HCT116 (cell line): ENCODE measurements at regions not wholly inside any gene's neighbourhood (a gene's known extent, or its start where the extent isn't known, plus 50 kb on each side); places are given as distances from the start of the nearest gene placed in this dataset.

Source experiments
- ATAC-seq: fragments of 200-7000 bp; cut with Tn5 transposase; 2 replicates; pipeline ENCODE4 v1.9.1; 2020; ENCODE audit warnings: mild to moderate bottlenecking, moderate library complexity
- BruUV-seq: library from RNA; stranded (reverse); fragments of 400-500 nt; replicated peaks from 2 replicates; lab custom pipeline; 2021; lab: Mats Ljungman, UMichigan
- CTCF ChIA-PET: fragments of 300-600 bp; sonication (Branson Sonifier 250); formaldehyde crosslinking; loops from one replicate; lab custom pipeline; 2021; ENCODE audit warnings: antibody characterized with exemption; lab: Charles Lee
- POLR2A ChIA-PET: fragments of 300-600, 350-600 bp; sonication (Branson Sonifier 250); formaldehyde crosslinking; loops from one replicate; lab custom pipeline; 2021; ENCODE audit warnings: antibody characterized with exemption; lab: Charles Lee
- RAD21 ChIA-PET, 2 experiments: fragments of 300-600 bp; sonication (Branson Sonifier 250); formaldehyde crosslinking; loops; one replicate each; lab custom pipeline; 2023; ENCODE audit warnings: low total read pairs in 2 of 2; ENCODE audit not compliant: uncharacterized antibody in 2 of 2, unreplicated experiment in 2 of 2, low non-redundant PET in 1 of 2; lab: Charles Lee
- DNase-seq: peaks from one replicate; pipeline ENCODE4 v3.0.0-alpha.2; 2010; ENCODE audit warnings: low read depth, low spot score
- H2AFZ ChIP-seq: fragments of 200-600 bp; shearing (Covaris generic), sonication (generic); 2 replicates; pipeline ENCODE4 v1.6.1; 2017; ENCODE audit warnings: low read depth, mixed run types, mixed read lengths, antibody characterized with exemption, low read length; ENCODE audit not compliant: poor library complexity, severe bottlenecking
- H3K27ac ChIP-seq: 2 replicates; pipeline ENCODE4 v1.5.1; 2012; ENCODE audit warnings: low read depth, low read length
- H3K27me3 ChIP-seq: fragments of 200-600 bp; sonication (generic); 2 replicates; pipeline ENCODE4 v1.6.1; 2016; ENCODE audit warnings: mixed run types, low read length, mixed read lengths; ENCODE audit not compliant: insufficient read depth
- H3K36me3 ChIP-seq, 2 experiments: fragments of 200-500 bp in 1 of 2; fragments of 200-600 bp in 1 of 2; sonication (Bioruptor generic) in 1 of 2; sonication (generic) in 1 of 2; 2 replicates each; pipeline versions ENCODE4 v1.5.1 to v1.6.1; 2014 to 2016; ENCODE audit warnings: low read length in 2 of 2, inconsistent platforms in 1 of 2, mixed read lengths in 1 of 2, mixed run types in 1 of 2; ENCODE audit not compliant: insufficient read depth in 2 of 2, control insufficient read depth in 1 of 2
- H3K4me1 ChIP-seq, 2 experiments: fragments of 200-600 bp in 1 of 2; sonication (generic) in 1 of 2; 2 replicates each; pipeline versions ENCODE4 v1.5.1 to v1.6.1; 2012 to 2017; ENCODE audit warnings: low read length in 2 of 2, inconsistent platforms in 1 of 2, mild to moderate bottlenecking in 1 of 2, mixed read lengths in 1 of 2, mixed run types in 1 of 2, moderate library complexity in 1 of 2; ENCODE audit not compliant: insufficient read depth in 2 of 2, control insufficient read depth in 1 of 2
- H3K4me2 ChIP-seq: fragments of 200-600 bp; sonication (generic); 2 replicates; pipeline ENCODE4 v1.6.1; 2017; ENCODE audit warnings: mixed run types, low read length, mixed read lengths
- H3K4me3 ChIP-seq, 2 experiments: fragments of 200-600 bp in 1 of 2; sonication (generic) in 1 of 2; replicated peaks in 1 of 2; 2 replicates each; pipeline ENCODE4 v1.5.1; 2011 to 2016; ENCODE audit warnings: low read length in 2 of 2, control low read depth in 1 of 2, low read depth in 1 of 2, mild to moderate bottlenecking in 1 of 2, mixed read lengths in 1 of 2, mixed run types in 1 of 2
- H3K79me2 ChIP-seq: fragments of 200-600 bp; sonication (generic); 2 replicates; pipeline ENCODE4 v1.6.1; 2017; ENCODE audit warnings: mild to moderate bottlenecking, mixed run types, low read length, moderate library complexity, mixed read lengths; ENCODE audit not compliant: insufficient read depth
- H3K9ac ChIP-seq: fragments of 200-600 bp; sonication (generic); 2 replicates; pipeline ENCODE4 v1.6.1; 2016; ENCODE audit warnings: low read length, mixed read lengths
- H3K9me2 ChIP-seq: fragments of 200-600 bp; sonication (generic), shearing (Covaris generic); 2 replicates; pipeline ENCODE4 v1.6.1; 2017; ENCODE audit warnings: mixed run types, mild to moderate bottlenecking, moderate library complexity; ENCODE audit not compliant: insufficient read depth
- H3K9me3 ChIP-seq, 2 experiments: fragments of 200-500 bp in 1 of 2; fragments of 200-600 bp in 1 of 2; sonication (Bioruptor generic) in 1 of 2; sonication (generic) in 1 of 2; 2 replicates each; pipeline ENCODE4 v1.6.1; 2014 to 2017; ENCODE audit warnings: low read length in 2 of 2, mixed read lengths in 2 of 2, inconsistent platforms in 1 of 2, low read depth in 1 of 2, mild to moderate bottlenecking in 1 of 2, mixed run types in 1 of 2, moderate library complexity in 1 of 2; ENCODE audit not compliant: control insufficient read depth in 1 of 2, insufficient read depth in 1 of 2
- H4K20me1 ChIP-seq: fragments of 200-600 bp; sonication (generic), shearing (Covaris generic); 2 replicates; pipeline ENCODE4 v1.6.1; 2017; ENCODE audit warnings: mixed run types, mild to moderate bottlenecking, moderate library complexity; ENCODE audit not compliant: insufficient read depth
- EGR1 ChIP-seq: IDR thresholded peaks from 2 replicates; pipeline ENCODE4 v1.6.1; 2012; ENCODE audit warnings: low read depth
- ELF1 ChIP-seq: IDR thresholded peaks from 2 replicates; pipeline ENCODE4 v1.6.1; 2012; ENCODE audit warnings: low read depth, borderline replicate concordance
- EZH2 ChIP-seq: fragments of 200-600 bp; sonication (generic); IDR thresholded peaks from 2 replicates; pipeline ENCODE4 v1.6.1; 2017; ENCODE audit warnings: antibody characterized with exemption, mixed run types
- EZH2phosphoT487 ChIP-seq: fragments of 200-600 bp; IDR thresholded peaks from 2 replicates; pipeline ENCODE4 v1.6.1; 2018; ENCODE audit warnings: antibody characterized with exemption, borderline replicate concordance
- JUND ChIP-seq: IDR thresholded peaks from 2 replicates; pipeline ENCODE4 v1.6.1; 2012
- MAX ChIP-seq: IDR thresholded peaks from 2 replicates; pipeline ENCODE4 v1.6.1; 2012
- POLR2A ChIP-seq: IDR thresholded peaks from 2 replicates; pipeline ENCODE4 v1.7.0; 2011; ENCODE audit warnings: borderline replicate concordance; ENCODE audit not compliant: insufficient read depth, insufficient read length; ENCODE audit errors: extremely low read depth
- RAD21 ChIP-seq: IDR thresholded peaks from 2 replicates; pipeline ENCODE4 v1.6.1; 2012; ENCODE audit warnings: low read depth, mild to moderate bottlenecking
- SP1 ChIP-seq: IDR thresholded peaks from 2 replicates; pipeline ENCODE4 v1.6.1; 2012; ENCODE audit warnings: low read depth
- TCF7L2 ChIP-seq: IDR thresholded peaks from 2 replicates; pipeline ENCODE4 v1.7.0; 2011; ENCODE audit warnings: borderline replicate concordance, inconsistent platforms; ENCODE audit not compliant: insufficient read depth, insufficient read length; ENCODE audit errors: extremely low read depth
- YY1 ChIP-seq: IDR thresholded peaks from 2 replicates; pipeline ENCODE4 v1.6.1; 2011; ENCODE audit warnings: low read length, low read depth, moderate library complexity, mild to moderate bottlenecking; ENCODE audit not compliant: insufficient replicate concordance; ENCODE audit errors: extremely low read depth
- ZBTB33 ChIP-seq: IDR thresholded peaks from 2 replicates; pipeline ENCODE4 v1.6.1; 2011; ENCODE audit warnings: mild to moderate bottlenecking, low read length, moderate library complexity; ENCODE audit not compliant: insufficient replicate concordance; ENCODE audit errors: extremely low read depth
- ZFX ChIP-seq: fragments of 450-650 bp; IDR thresholded peaks from 2 replicates; pipeline ENCODE4 v1.6.1; 2017
- intact Hi-C: fragments of 100-400 bp; cut with micrococcal nuclease; formaldehyde crosslinking; loops from 2 replicates; pipeline ENCODE4 v1.10.0; 2022

GRCh38 chr21:35622612-35623011, 437.7 kb downstream of the SETD4 start:
- no peak for DNase-seq
- intact Hi-C loops = no loop called here
- no peak overlapping the region for H2AFZ ChIP-seq
- ATAC-seq = no peak
- no peak overlapping the region for H3K4me2 ChIP-seq
- BruUV-seq = no TSS peak
- POLR2A ChIA-PET = no interaction called here
- H3K9me3 ChIP-seq = no peaks in the 10 kb centered on the region
- no peak for TF ChIP-seq ZBTB33
- TF ChIP-seq RAD21 = no peak
- no peak for TF ChIP-seq TCF7L2
- TF ChIP-seq JUND = no peak
- TF ChIP-seq SP1 = no peak
- TF ChIP-seq, all 23 proteins: peak for 0
- Histone ChIP-seq H3K9ac (no peak overlapping the region), H3K9me2 (no peaks in the 10 kb centered on the region), H3K79me2 (no peaks in the 10 kb centered on the region), H3K27ac (no peak overlapping the region), H3K27me3 (no peaks in the 10 kb centered on the region), H3K36me3 (no peaks in the 10 kb centered on the region), H4K20me1 (no peaks in the 10 kb centered on the region), H3K4me1 (no peaks in the 10 kb centered on the region), H3K4me3 (no peak overlapping the region)
- ChIA-PET RAD21 (no interaction called here), CTCF (no interaction called here)

- ATAC-seq (no peak), DNase-seq (no peak)
- no TSS peak for BruUV-seq
- peaks cover 0 to 7% of the 10 kb centered on the region in 2 experiments; a peak in 2 of 4 replicates for H3K4me1 ChIP-seq
- intact Hi-C loops = no loop called here
- H3K4me3 ChIP-seq = no peak overlapping the region
- no peak overlapping the region for H3K4me2 ChIP-seq
- ChIA-PET RAD21 (no interaction called here), CTCF (no interaction called here), POLR2A (no interaction called here)
- no peaks in the 10 kb centered on the region for H3K9me3 ChIP-seq
- no peak overlapping the region for H3K9ac ChIP-seq
- no peaks in the 10 kb centered on the region for H3K36me3 ChIP-seq
- H3K9me2 ChIP-seq = no peaks in the 10 kb centered on the region
- TF ChIP-seq ZFX (no peak), RAD21 (no peak), EGR1 (no peak), EZH2 (no peak), EZH2phosphoT487 (no peak), JUND (no peak), YY1 (no peak), ELF1 (no peak), MAX (no peak), POLR2A (no peak)
- no peaks in the 10 kb centered on the region for H3K27me3 ChIP-seq
- no peak overlapping the region for H3K27ac ChIP-seq
- no peaks in the 10 kb centered on the region for H3K79me2 ChIP-seq
- H2AFZ ChIP-seq = no peak overlapping the region
- H4K20me1 ChIP-seq = no peaks in the 10 kb centered on the region
These were observed 441.1 kb downstream of the SETD4 start for GRCh38 chr21:35619184-35619583.
